Chondrocyte (in vitro differentiated cells): ENCODE measurements at regions not wholly inside any gene's neighbourhood (a gene's known extent, or its start where the extent isn't known, plus 50 kb on each side); places are given as distances from the start of the nearest gene placed in this dataset.

Experiments used
- DNase-seq: peaks from one replicate; pipeline ENCODE4 v3.0.0; 2021; ENCODE audit warnings: mixed read lengths, low spot score
- H3K27ac Mint-ChIP-seq: one replicate; pipeline ENCODE4 v1.8.0; 2021; ENCODE audit warnings: mild to moderate bottlenecking, moderate library complexity, mixed read lengths; ENCODE audit not compliant: unreplicated experiment
- H3K27me3 Mint-ChIP-seq: 2 replicates; pipeline ENCODE4 v1.8.0; 2021; ENCODE audit warnings: low read depth, mixed read lengths
- H3K36me3 Mint-ChIP-seq: 2 replicates; pipeline ENCODE4 v1.8.0; 2021; ENCODE audit warnings: low read depth, mixed read lengths
- H3K4me1 Mint-ChIP-seq: 2 replicates; pipeline ENCODE4 v1.8.0; 2021; ENCODE audit warnings: low read depth, mild to moderate bottlenecking, mixed read lengths
- H3K4me3 Mint-ChIP-seq: one replicate; pipeline ENCODE4 v1.8.0; 2021; ENCODE audit warnings: mild to moderate bottlenecking, moderate library complexity, mixed read lengths; ENCODE audit not compliant: unreplicated experiment
- H3K9me3 Mint-ChIP-seq: 2 replicates; pipeline ENCODE4 v1.8.0; 2021; ENCODE audit warnings: low read depth, mixed read lengths
- CTCF ChIP-seq: fragments of 200-600 bp; sonication (generic); IDR thresholded peaks from 2 replicates; pipeline ENCODE4 v1.5.0; 2021; ENCODE audit warnings: antibody characterized with exemption, mild to moderate bottlenecking, moderate library complexity

GRCh38 chr18:27413495-27414401 is 228.6 kb upstream of the CHST9 start:
- Mint-ChIP-seq H3K9me3 (no peaks in the 10 kb centered on the region), H3K27ac (peak overlapping the region; percentile 90), H3K27me3 (no peaks in the 10 kb centered on the region), H3K36me3 (no peaks in the 10 kb centered on the region), H3K4me3 (peak overlapping the region; percentile 39), H3K4me1 (peaks cover 23% of the 10 kb centered on the region)
- DNase-seq = no peak
- no peak for TF ChIP-seq CTCF

DNA sequence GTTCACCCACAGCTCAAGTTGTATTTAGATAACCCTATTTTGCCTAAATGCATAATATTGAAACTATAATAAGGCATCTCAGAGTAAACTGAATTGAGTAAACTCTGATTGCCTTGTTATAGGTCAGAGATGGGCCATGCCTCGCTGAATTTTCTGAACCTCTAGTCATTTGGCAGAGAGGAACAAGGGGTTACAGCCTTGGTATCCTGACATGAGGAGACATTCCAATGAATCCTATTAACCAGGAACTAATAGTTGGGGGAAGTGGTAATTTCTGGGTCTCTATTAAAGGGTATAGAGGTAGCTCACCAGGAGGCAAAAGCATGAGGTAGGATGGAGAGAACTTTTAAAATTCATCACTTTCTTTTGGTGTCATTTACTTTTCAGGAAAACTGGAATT is 227.4 kb upstream of the CHST9 start:
- Mint-ChIP-seq H3K27ac (no peak overlapping the region), H3K4me1 (peaks cover 23% of the 10 kb centered on the region), H3K27me3 (no peaks in the 10 kb centered on the region), H3K9me3 (no peaks in the 10 kb centered on the region), H3K4me3 (no peak overlapping the region), H3K36me3 (no peaks in the 10 kb centered on the region)
- TF ChIP-seq CTCF = no peak
- no peak for DNase-seq

GRCh38 chr18:27411911-27412310 is 226.8 kb upstream of the CHST9 start:
- Mint-ChIP-seq H3K4me3 (no peak overlapping the region), H3K27ac (no peak overlapping the region), H3K36me3 (no peaks in the 10 kb centered on the region), H3K27me3 (no peaks in the 10 kb centered on the region), H3K4me1 (peaks cover 23% of the 10 kb centered on the region), H3K9me3 (no peaks in the 10 kb centered on the region)
- TF ChIP-seq CTCF = no peak
- DNase-seq = no peak

GRCh38 chr18:27411013-27411412 is 225.9 kb upstream of the CHST9 start:
- Mint-ChIP-seq H3K27me3 (no peaks in the 10 kb centered on the region), H3K4me1 (peaks cover 23% of the 10 kb centered on the region), H3K27ac (no peak overlapping the region), H3K4me3 (no peak overlapping the region), H3K36me3 (no peaks in the 10 kb centered on the region), H3K9me3 (no peaks in the 10 kb centered on the region)
- TF ChIP-seq CTCF = no peak
- DNase-seq = no peak

GRCh38 chr18:27404855-27405254 is 219.7 kb upstream of the CHST9 start:
- no peaks in the 10 kb centered on the region for H3K27me3 Mint-ChIP-seq
- no peaks in the 10 kb centered on the region for H3K9me3 Mint-ChIP-seq
- TF ChIP-seq CTCF = no peak
- H3K36me3 Mint-ChIP-seq = no peaks in the 10 kb centered on the region
- H3K4me1 Mint-ChIP-seq = no peaks in the 10 kb centered on the region
- DNase-seq = no peak
- no peak overlapping the region for H3K27ac Mint-ChIP-seq
- no peak overlapping the region for H3K4me3 Mint-ChIP-seq
